M059J (cell line): ENCODE measurements at regions not wholly inside any gene's neighbourhood (a gene's known extent, or its start where the extent isn't known, plus 50 kb on each side); places are given as distances from the start of the nearest gene placed in this dataset.

ENCODE experiments used
- DNase-seq: peaks from one replicate; pipeline ENCODE4 v3.0.0-alpha.2; 2012; ENCODE audit warnings: low read depth

DNA sequence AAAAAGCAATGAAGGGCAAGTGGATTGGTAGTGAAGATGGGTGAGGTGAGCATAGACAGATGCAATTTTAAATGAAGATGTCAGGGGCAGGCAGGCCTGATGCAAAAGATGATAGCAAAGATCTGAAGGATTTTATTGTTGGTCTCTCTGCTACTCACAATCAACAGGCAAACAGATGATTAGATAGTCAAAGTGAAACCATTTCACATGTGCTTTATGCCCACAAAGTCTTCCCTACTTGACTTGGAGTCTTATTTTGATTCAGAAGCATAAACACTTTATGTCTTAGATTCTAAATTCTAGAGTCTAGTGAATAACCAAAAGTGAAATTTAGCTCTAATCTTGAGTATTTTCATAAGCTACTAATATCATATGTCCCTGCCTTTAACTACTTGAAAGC lies 153.8 kb upstream of the HNRNPA3 start:
- DNase-seq, result no peak

DNA sequence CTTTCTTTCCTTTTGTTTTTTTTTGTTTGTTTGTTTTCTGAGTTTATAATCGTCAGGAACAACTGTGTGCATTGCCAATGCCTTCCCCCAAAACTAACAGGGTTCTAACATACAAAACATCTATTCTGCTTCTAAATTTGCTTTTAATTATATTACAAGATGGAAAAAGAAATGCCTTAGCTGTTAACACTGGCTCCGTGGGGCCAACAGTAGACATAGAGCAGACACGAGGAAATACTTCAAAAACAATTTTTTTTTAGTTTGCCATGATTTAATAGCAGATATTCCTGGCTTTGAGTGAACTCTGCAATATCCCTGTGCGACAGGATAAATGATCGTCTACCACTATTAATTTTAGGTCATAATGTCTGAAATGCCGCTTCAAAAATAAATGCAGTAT lies 153.3 kb upstream of the HNRNPA3 start:
- DNase-seq, result no peak

DNA sequence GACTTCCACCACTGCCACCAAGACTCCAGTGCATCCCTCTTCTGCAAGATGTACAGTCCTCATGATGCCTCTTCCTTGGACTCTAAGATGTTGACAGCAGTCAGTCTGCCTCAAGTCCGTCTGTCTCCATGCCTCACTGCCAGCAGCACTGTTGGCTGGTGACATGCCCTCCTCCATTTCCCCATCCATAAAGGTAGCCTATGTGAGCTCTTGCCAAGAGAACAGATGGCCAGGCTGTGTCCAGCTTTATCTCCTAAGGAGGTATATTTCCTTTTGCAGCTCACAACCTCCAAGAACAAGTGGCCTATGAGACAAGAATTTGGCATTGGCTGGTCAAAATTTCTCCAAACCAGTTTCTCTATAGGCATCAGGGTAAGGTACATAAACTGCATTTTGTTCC lies 149.3 kb upstream of the HNRNPA3 start:
- DNase-seq, result no peak

DNA sequence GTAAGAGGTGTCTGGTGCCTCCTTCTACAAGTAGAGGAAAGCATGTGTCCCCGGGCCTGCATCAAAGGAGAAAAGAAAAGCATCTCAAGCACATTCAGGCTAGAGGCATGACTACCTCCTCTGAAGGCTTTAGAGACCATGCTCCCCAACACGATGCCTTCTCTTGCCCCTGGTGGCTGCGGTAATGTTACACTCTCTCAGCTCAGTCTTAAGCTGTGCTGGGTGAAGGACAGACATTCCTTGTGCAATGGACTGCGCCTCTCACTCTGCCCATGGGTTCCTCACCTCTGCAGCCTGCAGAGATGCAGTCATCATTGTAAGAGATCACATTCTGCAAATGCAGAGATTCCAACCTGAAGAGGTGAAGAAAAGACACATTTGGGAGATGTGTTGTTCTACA lies 148.2 kb upstream of the HNRNPA3 start:
- DNase-seq, result no peak

DNA sequence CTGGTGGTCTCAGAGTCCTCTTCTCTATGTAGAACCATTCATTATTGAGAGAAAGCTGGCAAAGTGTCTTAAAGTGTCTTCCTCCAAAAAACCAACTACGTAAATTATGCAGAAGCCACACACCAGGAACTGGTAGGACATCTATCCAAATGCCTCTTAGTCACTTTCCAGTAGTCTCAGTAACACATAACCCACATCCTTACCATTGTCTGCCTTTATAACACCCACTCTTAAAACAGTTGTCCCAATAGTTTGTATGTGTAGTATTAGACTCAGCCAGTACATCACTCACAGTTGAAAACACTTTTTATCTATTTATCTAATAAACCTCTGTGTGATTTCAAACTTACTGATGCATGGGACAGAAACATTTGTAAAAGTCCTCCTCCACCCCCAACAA lies 143.6 kb upstream of the HNRNPA3 start:
- no peak for DNase-seq

DNA sequence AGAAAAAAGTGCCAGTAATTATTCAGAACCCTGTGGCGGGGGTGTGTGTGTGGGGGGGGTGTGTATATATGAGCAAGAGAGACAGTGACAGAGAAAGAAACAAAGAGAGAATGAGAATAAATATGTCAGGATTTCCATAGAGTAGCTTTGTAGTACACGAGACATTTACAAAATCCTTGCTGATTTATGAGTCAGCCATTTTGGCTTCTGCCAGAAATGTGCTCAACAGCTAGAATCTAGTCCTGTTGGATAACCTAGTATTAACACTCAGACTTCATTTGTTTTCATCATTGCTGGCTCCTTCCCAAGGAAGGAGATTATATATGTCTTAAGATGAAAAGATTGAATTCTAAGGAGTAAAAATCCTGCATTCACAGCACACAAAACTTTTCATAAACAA lies 140.5 kb upstream of the HNRNPA3 start:
- no peak for DNase-seq

DNA sequence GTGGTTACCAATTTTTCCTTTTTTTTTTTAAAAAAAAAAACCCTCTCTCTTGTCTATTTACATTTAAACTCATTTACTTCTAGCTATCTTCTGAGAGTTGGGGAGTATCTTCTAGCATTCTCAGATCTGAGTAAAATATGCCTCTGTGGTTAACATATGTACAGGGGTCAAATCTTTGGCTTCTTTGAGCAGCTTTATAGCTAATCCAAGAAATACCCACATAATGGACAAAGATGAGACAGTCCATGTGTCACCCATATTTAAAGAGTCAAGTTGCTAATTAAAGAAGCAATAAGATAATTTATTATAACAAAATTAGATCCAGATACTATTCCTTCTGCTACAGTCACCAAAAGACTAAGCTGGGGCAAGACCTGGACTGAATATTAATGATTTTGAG lies 139.0 kb upstream of the HNRNPA3 start:
- no peak for DNase-seq

DNA sequence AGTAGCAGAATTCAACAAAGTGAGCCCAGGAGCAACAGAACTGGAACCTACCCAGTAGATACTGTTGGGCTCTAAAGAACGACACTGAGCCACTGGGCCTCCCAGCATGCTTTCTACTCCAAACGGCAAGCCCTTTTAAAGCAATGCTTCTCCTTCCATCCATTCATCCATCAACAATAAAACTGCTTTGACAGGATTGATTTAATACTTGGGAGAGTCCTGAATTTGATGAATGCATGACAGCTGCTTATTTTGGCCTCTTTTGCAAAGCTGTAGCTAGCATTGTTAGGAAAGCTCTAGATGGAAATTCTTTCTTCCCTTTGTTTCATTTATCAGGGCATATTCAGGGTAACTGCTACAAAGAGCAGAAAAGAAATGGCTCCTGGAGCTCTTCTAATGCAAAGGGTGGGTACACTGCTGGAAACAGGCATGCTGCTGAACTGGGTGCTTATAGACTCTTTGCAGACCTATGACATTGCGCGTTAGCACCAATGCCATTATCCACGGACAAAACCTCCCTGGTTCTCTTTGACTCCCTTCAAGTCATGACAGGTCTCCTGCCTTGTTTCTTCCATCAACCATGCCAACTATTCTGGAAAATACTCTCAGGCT lies 138.4 kb upstream of the HNRNPA3 start:
- DNase-seq, result no peak

DNA sequence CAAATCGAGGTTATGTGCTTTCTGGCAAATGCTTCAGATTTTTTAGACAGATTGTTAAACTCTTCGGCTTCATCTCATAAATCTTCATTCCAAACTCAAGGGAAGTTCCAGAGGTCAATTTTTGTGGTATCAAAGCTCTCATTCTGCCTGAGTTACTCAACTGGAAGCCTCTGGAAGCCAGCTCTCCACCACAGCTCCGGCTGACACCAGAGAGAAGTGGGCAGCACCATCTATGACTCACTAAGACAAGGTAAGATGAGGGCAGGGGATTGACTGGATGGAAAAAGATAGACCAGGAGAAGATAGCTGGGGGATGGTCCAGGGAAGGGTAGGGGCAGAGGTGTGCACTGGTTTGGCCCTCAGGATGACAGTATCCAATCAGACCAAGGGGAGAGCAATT lies 137.3 kb upstream of the HNRNPA3 start:
- no peak for DNase-seq

DNA sequence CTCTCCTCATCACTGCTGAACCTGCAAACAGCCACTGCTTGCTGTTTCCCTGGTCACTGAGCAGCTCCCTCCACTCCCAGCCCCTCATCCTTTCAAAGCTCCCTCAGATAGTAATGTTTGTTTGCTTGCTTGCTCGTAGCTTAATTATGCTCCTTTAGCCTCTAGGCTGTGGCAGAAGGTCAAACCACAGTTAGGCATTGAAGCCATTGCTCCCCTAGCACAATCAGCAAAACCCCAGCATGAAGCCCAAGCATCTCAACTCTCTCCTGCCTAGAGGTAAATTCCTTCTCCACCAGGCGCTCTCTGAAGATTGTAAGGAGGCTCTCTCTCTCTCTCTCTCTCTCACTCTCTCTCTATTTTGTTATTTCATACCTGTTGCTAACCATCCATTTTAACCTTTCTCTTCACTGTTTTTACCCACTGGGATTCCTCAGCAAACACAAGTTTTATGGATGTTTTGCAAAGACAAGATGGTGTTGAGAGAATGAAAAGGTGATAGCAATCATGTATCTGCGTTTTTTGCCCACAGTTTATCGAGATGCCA lies 135.9 kb upstream of the HNRNPA3 start:
- no peak for DNase-seq

DNA sequence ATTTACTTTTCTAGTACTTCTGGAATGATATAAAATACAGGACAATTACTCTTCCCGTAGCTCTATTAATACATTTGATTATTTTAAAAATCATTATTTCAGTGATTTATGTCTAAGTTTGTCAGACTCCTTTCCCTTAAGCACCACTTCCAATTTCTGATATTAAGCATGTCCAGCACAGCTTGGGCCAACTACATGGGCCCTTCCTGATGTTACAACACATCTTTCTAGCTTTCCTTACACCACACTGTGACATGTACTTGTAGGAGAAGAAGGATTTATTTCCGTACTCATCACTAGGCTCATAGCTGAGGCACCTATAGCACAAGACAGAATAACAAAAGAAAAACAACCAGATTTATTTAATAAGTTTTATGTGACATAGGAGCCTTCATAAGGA lies 134.8 kb upstream of the HNRNPA3 start:
- DNase-seq, result no peak

DNA sequence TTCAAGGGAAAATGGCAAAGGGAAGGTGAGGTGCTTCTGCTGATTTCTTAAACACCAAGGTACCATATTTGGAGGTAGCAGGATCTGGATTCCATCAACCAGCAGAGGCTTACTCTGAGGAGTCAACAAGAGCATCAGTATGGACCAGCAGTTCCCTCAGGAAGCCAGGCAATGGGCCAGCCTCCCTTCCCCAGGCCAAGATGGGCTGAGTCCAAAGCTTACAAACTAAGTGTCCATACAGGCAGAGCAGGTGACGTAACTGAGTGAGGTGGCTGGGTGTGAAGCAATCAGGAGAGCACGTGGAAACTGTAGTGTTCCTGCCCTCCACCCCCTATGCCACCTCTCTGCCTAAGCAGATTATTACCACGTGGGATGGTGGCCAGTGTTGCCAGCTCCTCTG lies 134.2 kb upstream of the HNRNPA3 start:
- DNase-seq, result peak; percentile 8

DNA sequence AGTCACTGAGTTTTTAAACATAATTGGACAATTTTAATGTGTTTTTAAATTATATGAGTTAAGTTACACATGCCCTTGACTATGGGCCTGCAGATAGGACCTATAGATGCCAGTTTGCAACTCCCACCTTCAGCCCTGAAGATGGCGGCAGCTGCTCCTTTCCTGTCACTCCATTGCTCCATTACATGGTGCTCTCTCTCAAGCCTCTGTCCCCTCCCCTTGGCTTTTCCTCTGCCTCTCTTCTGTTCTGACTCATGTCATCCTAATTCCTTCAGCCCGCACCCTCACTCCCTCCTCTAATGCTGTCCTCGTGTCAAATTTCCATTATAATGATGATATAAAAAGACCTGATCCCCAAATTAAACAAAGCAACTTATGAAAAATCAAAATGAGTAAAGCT lies 133.7 kb upstream of the HNRNPA3 start:
- DNase-seq, result no peak

DNA sequence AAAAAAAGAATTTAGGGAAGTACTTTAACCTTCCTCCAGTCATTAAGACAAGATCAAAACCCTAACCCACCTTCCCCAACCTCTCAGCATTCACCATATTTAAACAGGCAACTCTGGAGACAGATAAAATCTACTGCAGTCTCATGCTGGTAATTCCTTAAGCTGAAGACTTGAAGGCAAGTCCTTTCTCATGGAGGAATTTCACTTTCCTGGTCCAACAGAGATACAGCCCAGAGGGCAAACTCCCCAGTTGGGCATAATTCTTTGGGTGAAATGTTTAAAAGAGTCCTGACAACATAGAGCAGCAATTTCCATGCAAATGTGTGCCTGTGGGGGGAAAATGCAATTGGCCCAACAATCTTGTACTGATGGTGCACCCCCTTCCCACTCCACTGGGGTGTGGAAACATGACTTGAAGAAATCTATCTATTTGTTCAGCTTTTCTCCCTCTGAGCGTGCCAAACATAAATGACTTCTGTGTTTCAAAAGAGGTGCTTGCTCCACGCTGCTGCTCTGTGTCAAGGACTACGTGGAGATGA lies 131.8 kb upstream of the HNRNPA3 start:
- no peak for DNase-seq

DNA sequence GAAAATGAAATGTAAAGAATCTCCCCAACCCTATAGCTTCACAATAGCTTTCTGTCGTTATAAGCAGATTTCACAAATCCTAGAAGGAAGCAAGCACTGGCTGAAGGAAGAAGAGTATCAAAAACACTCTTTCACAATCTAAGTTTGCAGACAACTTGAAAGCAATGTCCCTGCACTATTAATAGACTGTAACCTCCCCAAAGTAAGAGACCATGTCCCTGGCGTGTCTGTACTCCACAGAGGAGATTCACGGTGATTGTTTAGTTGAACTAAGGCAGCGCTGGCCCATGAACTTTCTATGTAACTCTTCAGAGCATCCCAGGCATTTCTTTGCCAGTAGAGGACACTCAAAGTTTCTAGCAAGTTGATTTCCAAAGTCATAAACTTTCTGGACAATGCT lies 128.0 kb upstream of the HNRNPA3 start:
- no peak for DNase-seq

DNA sequence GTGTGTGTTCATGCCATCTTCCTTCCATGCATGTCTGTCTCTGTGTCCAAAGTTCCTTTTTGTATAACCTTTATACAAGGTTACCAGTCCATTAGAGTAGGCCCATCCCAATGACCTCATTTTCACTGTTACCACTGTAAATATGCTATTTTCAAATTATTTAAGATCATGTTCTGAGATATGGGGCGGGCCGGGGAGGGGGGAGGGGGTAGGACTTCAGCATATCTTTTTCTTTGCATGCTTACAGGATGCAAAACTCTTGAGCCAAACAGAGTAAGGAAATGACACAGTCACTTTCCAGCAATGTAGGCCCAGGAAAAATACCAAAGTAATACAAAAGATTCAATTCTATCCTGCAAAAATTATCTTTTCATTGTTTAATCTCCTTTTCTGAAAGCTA lies 124.1 kb upstream of the HNRNPA3 start:
- no peak for DNase-seq

DNA sequence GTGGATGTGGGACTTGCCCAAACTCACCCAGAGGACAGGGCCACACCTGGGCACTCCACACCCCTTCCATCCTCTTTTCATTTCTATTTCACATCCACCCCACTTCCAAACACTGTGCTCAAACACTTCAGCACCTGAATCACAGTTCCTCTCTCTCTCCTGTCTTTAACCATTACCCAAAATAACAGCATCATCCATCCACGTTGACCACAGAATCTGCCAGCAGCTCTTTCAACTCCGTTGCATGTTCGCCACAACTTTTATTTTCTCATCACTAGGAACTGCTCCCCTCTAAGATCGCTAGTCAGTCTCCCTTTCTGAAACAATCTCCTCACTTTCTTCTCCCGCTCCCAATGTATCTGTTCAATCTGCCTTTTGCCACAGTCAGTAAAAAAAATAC lies 121.6 kb upstream of the HNRNPA3 start:
- DNase-seq, result no peak

DNA sequence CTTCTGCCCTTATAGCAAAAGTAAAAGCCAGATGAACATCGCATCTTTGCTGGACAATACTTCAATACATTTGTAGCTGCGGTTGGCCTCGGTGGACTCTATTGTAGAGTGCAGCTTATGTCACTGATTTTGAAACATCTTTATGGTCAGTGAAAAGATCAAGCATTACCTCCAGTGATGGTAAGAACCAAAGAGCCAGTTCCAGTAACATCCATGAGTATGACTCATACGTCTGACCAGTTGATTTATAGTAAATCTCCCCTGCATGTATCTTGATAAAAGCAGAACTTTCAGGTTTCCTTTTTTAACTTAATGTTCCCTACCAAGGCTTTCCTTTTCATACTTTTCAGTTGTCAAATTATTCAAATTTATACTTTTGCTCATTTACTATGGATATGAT lies 119.2 kb upstream of the HNRNPA3 start:
- peak; percentile 4 for DNase-seq

DNA sequence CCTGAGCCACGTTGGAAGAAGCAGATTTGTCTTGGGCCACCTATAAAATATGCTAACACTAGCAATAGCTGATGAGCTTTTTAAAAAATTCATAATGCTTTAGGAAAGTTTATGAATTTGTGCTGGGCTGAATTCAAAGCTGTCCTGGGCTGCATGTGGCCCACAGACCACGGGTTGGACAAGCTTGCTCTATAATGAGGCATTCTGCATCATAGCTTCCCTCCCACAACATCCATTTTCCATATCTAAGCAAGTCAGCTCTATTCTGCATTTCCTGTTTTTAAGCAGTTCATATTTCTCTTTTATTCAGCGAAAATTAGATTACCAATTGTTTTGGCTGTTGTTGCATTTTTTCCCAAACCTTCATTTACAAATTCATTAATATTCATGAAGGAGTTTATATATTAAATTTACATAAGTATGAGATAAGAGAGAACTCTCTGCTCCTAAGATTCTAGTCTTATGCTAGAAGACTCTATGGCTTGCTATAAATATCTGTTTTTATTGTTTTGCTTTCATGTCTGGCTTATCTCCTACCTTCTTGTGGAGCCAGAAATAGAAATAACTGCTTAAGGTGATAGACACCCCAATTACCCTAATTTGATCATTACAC lies 114.5 kb upstream of the HNRNPA3 start:
- DNase-seq, result no peak

DNA sequence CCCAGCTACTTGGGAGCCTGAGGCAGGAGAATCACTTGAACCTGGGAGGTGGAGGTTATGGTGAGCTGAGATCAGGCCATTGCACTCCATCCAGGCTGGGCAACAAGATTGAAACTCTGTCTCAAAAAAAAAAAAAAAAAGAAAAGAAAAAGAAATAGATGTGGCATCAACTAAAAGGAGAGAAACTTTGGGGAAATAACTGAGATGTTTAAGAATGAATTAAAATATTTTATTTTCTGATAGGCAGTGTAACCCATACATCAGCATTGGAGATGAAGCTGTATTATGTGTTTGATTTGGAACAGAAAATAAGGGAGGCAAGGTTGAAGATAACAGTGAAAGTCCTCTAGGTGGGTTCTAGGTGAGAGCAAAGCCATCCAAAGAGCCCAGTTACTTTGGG lies 110.7 kb upstream of the HNRNPA3 start:
- no peak for DNase-seq

DNA sequence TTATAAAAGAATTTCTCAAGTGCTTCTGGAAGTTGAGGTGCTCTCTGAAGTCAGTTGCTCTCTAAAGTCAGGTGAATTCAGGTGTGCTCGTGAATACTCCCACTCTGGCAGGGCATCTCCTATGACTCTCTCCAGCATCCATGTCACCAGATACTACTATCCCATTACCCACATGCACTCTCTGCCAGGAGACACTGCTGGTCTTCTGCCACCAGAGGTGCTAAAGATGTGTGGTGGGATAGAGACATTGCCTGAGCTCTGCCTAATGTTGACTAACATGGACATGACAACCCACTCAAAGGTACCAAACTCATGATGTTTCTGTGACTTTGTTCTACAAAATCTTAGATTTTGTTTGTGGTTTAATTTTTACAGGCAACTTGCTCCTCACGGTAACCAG lies 106.4 kb upstream of the HNRNPA3 start:
- peak; percentile 11 for DNase-seq

DNA sequence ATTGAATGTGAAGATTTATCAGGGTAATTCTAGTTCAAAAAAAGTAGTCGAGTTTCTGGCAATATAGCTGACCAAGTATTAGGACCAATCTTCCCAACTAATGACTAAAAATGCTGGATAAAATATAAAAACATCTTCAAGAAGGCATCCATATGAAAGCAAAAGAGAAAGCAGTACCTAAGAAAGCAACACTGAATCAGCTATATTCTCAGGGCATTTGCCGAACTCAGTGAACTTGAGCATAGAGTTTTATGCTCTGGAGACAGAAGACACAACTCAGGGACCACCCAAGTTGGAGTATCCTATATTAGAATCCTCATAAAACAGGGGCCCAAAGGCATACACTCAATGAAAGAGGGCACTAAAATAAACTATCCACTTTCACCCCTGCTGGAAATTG lies 103.7 kb upstream of the HNRNPA3 start:
- no peak for DNase-seq

DNA sequence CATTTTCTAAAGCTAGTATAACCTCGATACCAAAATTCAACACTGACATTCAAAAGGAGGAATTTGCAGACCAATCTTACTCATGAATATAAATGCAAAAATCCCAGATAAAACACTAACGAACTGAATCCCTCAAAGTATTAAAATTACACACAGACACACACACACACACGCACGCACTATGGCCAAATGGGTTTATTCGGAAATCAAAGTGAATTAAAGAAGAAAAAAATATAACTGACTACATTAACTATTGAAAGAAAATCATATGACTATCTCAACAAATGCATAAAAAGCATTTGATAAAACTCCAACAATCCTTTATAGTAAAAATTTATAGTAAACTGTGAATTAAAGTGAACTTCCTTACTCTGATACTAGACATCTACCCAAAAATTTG lies 97.9 kb upstream of the HNRNPA3 start:
- DNase-seq, result no peak

DNA sequence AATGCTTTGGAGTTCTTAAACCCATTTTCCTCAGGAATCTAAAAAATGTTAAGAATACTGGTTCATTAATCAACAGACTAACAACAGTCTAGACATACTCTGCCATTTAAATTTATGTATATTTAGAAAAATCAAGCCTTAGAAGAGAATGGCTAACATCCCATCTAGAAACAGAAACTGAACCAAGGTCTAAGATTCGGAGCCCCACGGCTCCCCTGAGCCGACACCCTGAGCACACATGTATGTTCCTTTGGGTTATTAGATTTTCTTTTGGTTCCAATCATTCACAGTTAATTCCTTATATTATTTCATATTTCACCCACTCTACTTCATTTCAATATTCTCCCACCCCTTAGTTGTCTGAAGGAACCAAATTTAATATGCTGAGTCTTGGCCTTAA lies 94.8 kb upstream of the HNRNPA3 start:
- DNase-seq, result no peak
